ENCODE measurements at regions not wholly inside any gene's neighbourhood (a gene's known extent, or its start where the extent isn't known, plus 50 kb on each side); places are given as distances from the start of the nearest gene placed in this dataset.

- DNase-seq, result no peak
Observed at GRCh38 chr22:27466778-27467438, 334.6 kb downstream of the MN1 start.

- no peak for DNase-seq
Observed at GRCh38 chr22:27467711-27468110, 333.8 kb downstream of the MN1 start.

DNA sequence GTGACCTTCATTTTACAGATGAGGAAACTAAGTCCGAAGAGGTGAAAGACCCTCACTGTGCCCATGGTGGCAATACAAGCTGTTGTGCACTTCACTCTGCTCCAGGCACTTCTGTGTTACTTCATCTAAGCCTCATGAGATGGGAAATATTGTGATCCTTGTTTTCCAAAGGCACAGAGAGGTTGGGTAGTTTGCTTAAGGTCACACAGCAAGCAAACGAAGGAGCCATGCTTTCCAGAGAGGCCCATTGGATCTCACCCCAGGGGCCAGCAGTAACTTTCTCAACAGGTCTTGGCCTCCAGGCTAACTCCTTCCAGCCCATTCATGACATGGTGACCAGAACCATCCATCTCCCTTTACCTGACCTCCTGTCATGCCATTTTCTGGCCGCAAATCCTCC is 332.8 kb downstream of the MN1 start:
- DNase-seq, result no peak

- no peak for DNase-seq
Observed at GRCh38 chr22:27470169-27470772, 331.3 kb downstream of the MN1 start.

DNA sequence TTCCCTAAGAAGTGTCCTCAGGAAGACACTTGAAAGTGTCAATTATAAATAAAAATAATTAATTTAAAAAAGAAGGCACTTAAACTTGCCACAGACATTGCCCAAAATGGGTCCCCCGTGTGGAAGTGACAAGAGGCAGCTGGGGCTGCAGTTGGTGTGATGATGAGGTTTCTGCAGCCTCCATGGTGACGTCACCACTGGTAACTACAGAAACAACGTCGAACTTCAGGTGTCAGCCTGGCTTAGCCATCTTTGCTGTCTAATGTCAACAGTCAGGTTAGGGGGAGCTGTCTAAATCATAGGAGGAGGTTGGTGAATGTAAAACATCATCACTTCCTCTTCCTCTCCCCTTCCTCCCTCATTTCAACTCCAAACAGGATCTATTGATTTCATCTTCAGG is 328.6 kb downstream of the MN1 start:
- no peak for DNase-seq

GRCh38 chr22:27473533-27473932 is 328.0 kb downstream of the MN1 start:
- no peak for DNase-seq

- no peak for DNase-seq
Observed at GRCh38 chr22:27474112-27474571, 327.4 kb downstream of the MN1 start.

GRCh38 chr22:27474711-27475547 is 326.6 kb downstream of the MN1 start:
- no peak for DNase-seq

GRCh38 chr22:27475548-27475897 is 326.0 kb downstream of the MN1 start:
- no peak for DNase-seq

GRCh38 chr22:27476318-27476717 is 325.2 kb downstream of the MN1 start:
- DNase-seq, result no peak

GRCh38 chr22:27476729-27477128 is 324.8 kb downstream of the MN1 start:
- DNase-seq, result no peak

DNA sequence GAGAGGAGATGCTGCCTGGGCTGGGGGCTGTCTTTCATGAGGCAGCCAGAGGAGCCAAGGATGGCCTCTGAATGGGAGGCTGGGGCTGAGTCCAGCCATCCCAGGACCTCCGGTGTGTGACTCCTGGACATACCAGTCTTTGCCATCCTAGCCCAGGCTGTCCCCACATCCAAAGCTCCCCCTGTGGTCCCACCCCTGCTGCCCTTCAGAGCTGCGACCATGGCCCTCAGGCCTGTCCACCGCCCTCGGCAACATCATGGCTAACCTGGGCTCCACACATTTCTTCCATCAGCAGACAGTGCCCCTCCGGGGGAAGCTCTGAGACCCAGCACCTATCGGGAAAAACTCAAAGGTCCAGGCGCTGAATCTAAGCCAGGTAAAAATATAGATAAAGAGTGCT is 324.4 kb downstream of the MN1 start:
- no peak for DNase-seq

DNA sequence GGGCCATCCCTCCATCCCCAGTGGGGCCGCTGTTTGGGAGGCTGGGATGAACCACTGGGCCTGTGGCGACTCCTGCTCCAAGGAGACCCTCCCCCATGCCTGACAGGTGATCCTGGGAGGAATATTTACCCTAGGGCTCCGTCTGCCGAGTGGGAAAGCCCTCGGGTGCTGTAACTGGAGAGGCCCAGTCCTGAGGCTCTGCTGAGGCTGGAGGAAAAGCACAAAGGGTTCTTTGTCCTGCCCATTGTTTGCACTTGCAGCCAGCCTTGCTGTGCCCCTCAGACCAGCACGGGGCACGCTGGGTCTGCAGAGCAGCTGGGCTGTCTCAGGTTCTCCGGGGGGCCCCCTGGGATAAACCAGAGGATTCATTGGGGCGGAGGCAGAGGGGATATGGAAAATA is 321.1 kb downstream of the MN1 start:
- DNase-seq, result no peak

GRCh38 chr22:27482402-27482801 is 319.2 kb downstream of the MN1 start:
- no peak for DNase-seq

- DNase-seq, result no peak
Observed at GRCh38 chr22:27483095-27483785, 318.3 kb downstream of the MN1 start.

DNA sequence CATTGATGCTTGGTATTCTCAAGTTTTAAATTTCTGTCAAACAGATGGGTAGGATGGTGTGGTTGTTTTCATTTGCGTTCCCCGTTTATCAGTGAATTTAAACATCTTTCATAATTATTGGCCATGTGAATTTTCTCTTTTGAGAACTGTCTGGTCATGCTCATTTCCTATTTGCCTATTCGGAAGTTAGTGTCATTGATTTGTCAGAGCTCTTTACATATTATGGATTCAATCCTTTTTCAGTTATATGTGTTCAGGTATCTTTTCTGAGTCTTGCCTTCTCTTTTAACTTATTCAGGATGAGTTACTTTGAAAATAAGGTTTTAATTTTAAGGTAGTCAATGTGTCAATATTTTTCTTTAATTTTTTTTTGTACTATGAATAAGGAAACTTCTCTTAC is 315.7 kb downstream of the MN1 start:
- no peak for DNase-seq

- no peak for DNase-seq
Observed at GRCh38 chr22:27487600-27488452, 313.7 kb downstream of the MN1 start.

GRCh38 chr22:27488456-27489177 is 312.9 kb downstream of the MN1 start:
- DNase-seq, result no peak

- DNase-seq, result no peak
Observed at GRCh38 chr22:27489178-27489675, 312.3 kb downstream of the MN1 start.

DNA sequence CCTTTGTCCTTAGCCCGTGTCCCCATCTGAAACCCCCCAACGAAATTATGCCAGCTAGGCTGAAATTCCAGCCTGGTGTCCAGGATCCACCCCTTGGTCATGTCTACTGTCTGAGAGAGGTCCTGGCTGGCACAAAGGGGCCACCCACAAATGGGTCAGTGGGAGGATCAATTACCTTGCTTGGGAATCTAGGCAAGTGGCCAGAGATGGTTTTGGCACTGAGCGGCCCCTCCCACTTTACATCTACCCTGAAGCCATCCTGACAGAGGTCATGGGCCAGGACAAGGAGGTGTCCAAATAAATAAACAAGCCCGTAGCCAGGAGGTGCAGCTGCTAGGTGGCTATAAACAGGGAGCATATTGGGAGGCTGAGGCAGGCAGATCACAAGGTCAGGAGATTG is 311.5 kb downstream of the MN1 start:
- DNase-seq, result no peak

DNA sequence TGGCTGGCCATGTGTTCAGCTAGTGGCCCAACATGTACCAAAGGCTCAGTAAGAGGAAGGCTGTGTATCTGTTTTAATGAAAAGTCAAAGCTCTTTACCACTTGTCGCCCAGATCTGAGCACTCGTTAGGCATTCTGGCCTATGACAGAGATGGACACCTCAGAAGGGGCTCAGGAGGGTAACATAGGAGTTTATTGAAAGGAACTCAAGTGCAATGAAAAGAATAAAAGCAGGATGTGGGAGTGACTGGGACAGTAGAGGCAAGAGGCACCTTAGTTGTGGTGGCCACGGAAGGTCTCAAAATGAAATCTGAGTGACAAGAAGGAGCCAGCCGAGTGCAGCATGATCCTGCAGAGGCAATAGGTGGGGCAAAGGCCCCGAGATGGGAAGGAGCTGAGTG is 309.7 kb downstream of the MN1 start:
- DNase-seq, result no peak

Data from NK-92 treated with Interleukin-12 subunit alpha and Interleukin-12 subunit beta, amount 100 ng/mL, for 24 hours (cell line).